H1 (cell line): ENCODE measurements at regions not wholly inside any gene's neighbourhood (a gene's known extent, or its start where the extent isn't known, plus 50 kb on each side); places are given as distances from the start of the nearest gene placed in this dataset.

Experiments used
- BRCA1 ChIP-seq: IDR thresholded peaks from 2 replicates; pipeline ENCODE4 v1.6.1; 2012; ENCODE audit warnings: low read depth, low read length, improper control_type of control experiment
- EZH2 ChIP-seq: fragments of 200-600 bp; sonication (generic); IDR thresholded peaks from 2 replicates; pipeline ENCODE4 v1.7.1; 2012; ENCODE audit warnings: low read depth, mild to moderate bottlenecking, moderate library complexity, low read length, inconsistent platforms; ENCODE audit not compliant: severe bottlenecking
- HDAC2 ChIP-seq, 2 experiments: fragments of 300-600 bp in 1 of 2; sonication (generic) in 1 of 2; IDR thresholded peaks; 2 replicates each; pipeline ENCODE4 v1.6.1; 2011 to 2012; ENCODE audit warnings: low read depth in 2 of 2, low read length in 2 of 2, mild to moderate bottlenecking in 2 of 2, moderate library complexity in 2 of 2, borderline replicate concordance in 1 of 2, inconsistent platforms in 1 of 2
- KDM1A ChIP-seq: fragments of 200-600, 300-600 bp; sonication (generic); IDR thresholded peaks from 2 replicates; pipeline ENCODE4 v1.7.1; 2016; ENCODE audit warnings: mild to moderate bottlenecking, low read length, borderline replicate concordance
- POLR2A ChIP-seq, 2 experiments: IDR thresholded peaks; 1 replicate in 1 of 2; 2 replicates in 1 of 2; pipeline ENCODE4 v1.6.1; 2011; ENCODE audit warnings: low read depth in 2 of 2, low read length in 2 of 2, mild to moderate bottlenecking in 2 of 2; ENCODE audit errors: control extremely low read depth in 1 of 2
- TF ChIP-seq, protein P1 (sequence below), 3 experiments: IDR thresholded peaks; 1 replicate in 2 of 3; 2 replicates in 1 of 3; pipeline versions ENCODE4 v1.5.1 to v1.6.1; 2011; ENCODE audit warnings: low read length in 3 of 3, mild to moderate bottlenecking in 3 of 3, inconsistent platforms in 2 of 3, low read depth in 1 of 3, moderate library complexity in 1 of 3; ENCODE audit not compliant: insufficient read depth in 1 of 3; ENCODE audit errors: control extremely low read depth in 1 of 3

DNA sequence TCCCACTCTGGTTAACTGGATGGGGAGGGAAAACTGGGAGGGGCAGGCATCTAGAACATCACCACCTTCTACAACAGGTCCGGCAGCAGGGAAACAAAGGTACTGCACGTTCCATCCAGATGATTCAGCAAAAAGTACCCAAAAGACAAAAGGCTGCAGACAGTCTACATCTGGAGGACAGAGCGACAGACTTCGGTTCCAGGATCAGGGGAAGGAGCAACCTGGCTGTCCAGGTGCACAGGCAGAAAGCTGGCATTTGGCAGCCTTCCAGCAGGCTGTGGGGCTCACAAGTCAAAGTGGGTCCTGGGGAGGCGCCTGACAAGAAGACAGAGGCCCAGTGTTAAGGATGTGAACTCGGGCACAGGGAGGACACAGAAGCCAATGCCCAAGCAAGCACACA lies 202.9 kb downstream of the SUCLA2 start:
- TF ChIP-seq BRCA1: no peak
- TF ChIP-seq POLR2A (IDR thresholded peaks at IDR 0.05; ENCODE audit: control extremely low read depth in 1 of 2, low read depth in 2 of 2, low read length in 2 of 2): no peak
- TF ChIP-seq, protein P1, sequence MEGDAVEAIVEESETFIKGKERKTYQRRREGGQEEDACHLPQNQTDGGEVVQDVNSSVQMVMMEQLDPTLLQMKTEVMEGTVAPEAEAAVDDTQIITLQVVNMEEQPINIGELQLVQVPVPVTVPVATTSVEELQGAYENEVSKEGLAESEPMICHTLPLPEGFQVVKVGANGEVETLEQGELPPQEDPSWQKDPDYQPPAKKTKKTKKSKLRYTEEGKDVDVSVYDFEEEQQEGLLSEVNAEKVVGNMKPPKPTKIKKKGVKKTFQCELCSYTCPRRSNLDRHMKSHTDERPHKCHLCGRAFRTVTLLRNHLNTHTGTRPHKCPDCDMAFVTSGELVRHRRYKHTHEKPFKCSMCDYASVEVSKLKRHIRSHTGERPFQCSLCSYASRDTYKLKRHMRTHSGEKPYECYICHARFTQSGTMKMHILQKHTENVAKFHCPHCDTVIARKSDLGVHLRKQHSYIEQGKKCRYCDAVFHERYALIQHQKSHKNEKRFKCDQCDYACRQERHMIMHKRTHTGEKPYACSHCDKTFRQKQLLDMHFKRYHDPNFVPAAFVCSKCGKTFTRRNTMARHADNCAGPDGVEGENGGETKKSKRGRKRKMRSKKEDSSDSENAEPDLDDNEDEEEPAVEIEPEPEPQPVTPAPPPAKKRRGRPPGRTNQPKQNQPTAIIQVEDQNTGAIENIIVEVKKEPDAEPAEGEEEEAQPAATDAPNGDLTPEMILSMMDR (IDR thresholded peaks at IDR 0.05; ENCODE audit: control extremely low read depth in 1 of 3, insufficient read depth in 1 of 3, low read depth in 1 of 3, low read length in 3 of 3): no peak
- no peak for TF ChIP-seq HDAC2 (IDR thresholded peaks at IDR 0.05; ENCODE audit: borderline replicate concordance in 1 of 2, low read depth in 2 of 2, low read length in 2 of 2)
- no peak for TF ChIP-seq EZH2
- no peak for TF ChIP-seq KDM1A
